ENCODE measurements at regions not wholly inside any gene's neighbourhood (a gene's known extent, or its start where the extent isn't known, plus 50 kb on each side); places are given as distances from the start of the nearest gene placed in this dataset.
"Not testable (repeated sequence)": the region's sequence is repeated elsewhere in the genome, so short reads cannot be mapped to it uniquely, and the experiment has no call there.

- no peak for TF ChIP-seq CTCF (IDR thresholded peaks at IDR 0.05; ENCODE audit: low read depth, low read length)
- no peak overlapping the region for H3K4me3 ChIP-seq (ENCODE audit: low read depth, low read length)
Observed at GRCh38 chr3:75193797-75194196, 470.3 kb upstream of the FRG2C start.

DNA sequence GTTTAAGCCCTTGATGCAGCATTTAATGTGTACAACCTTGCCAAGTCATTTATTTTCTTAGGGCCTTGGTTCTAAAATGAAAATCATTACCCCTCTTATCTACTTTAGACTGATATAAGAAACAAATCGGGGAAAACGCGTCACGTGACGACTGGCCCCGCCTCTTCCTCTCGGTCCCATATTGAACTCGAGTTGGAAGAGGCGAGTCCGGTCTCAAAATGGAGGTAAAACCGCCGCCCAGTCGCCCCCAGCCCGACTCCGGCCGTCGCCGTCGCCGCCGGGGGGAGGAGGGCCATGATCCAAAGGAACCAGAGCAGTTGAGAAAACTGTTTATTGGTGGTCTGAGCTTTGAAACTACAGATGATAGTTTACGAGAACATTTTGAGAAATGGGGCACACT is 449.8 kb upstream of the FRG2C start:
- not testable (repeated sequence) for H3K4me3 ChIP-seq (ENCODE audit: low read depth, low read length)

DNA sequence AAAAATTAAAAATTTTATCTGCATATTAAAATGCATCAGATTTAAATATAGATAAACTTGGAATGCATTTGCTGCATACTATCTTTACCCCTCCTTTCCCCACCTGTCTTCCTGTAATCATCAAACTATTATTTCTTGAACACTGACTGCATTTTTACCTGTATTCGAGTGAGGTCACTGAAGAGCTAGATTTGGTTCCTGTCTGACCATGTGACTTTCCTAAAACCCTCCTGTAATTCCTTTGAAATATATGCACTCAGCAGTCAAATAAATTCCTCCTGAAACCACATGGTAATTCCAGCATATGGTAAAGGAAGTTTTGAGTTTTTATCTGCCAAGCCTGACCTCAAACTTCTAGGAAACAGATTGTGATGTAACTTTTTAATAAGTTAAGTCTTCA is 445.6 kb upstream of the FRG2C start:
- H3K4me3 ChIP-seq (ENCODE audit: low read depth, low read length): no peak overlapping the region
- TF ChIP-seq CTCF (IDR thresholded peaks at IDR 0.05; ENCODE audit: low read depth, low read length): no peak

GRCh38 chr3:75220932-75221331 is 443.2 kb upstream of the FRG2C start:
- no peak for TF ChIP-seq CTCF (IDR thresholded peaks at IDR 0.05; ENCODE audit: low read depth, low read length)
- no peak overlapping the region for H3K4me3 ChIP-seq (ENCODE audit: low read depth, low read length)

DNA sequence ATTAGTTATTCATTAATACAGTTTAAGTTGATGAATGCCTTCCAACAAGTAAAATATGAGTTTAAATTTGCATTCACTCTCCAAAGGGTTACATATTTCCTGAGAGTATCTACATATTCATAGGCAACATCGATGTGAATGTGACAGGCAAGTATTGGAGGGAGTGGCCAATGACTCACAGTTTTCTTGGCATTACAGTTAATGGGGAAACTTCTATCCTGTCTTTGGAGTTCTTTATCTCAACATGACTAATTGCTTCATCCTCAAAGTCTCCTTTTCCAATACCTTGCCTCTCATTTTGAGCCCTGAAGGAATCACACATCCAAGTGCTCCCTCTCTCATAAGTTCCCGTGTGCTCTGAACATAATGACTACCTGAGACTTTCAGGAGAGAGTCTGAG is 439.7 kb upstream of the FRG2C start:
- TF ChIP-seq CTCF (IDR thresholded peaks at IDR 0.05; ENCODE audit: low read depth, low read length): no peak
- no peak overlapping the region for H3K4me3 ChIP-seq (ENCODE audit: low read depth, low read length)

- no peak for TF ChIP-seq CTCF (IDR thresholded peaks at IDR 0.05; ENCODE audit: low read depth, low read length)
- H3K4me3 ChIP-seq (ENCODE audit: low read depth, low read length): no peak overlapping the region
Observed at GRCh38 chr3:75232216-75232615, 431.9 kb upstream of the FRG2C start.

DNA sequence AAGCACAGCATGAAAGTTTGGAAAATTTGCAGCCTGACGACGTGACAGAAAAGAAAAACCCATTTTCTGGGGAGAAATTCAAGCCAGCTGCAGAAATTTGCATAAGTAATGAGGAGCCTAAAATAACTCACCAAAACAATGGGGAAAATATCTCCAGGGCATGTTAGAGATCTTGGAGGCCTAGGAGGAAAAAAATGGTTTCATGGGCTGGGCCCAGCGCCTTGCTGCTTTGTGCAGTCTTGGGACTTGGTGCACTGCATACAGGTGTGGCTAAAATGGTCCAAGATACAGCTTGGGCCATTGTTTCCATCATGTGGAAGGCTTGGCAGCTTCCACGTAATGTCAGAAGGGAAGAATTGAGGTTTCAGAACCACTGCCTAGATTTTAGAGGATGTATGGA is 428.5 kb upstream of the FRG2C start:
- TF ChIP-seq CTCF (IDR thresholded peaks at IDR 0.05; ENCODE audit: low read depth, low read length): no peak
- no peak overlapping the region for H3K4me3 ChIP-seq (ENCODE audit: low read depth, low read length)

DNA sequence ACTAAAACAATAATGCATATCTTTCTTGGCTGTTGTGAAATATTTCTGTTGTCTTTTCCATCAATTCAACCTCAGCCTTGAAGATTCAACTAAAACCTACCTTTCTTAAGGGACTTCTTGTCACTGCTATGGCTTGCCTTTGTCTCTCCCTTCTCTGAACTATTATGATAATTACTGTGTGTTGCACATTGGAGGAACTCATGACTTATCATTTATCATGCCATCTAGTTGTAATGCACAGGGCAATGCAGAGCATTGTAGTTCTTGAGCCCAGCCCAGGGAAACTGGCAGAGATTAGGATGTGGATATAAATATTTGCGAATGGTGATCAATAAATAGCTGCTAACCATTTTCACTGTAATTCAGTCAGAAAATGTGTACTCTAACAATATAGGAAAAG is 427.1 kb upstream of the FRG2C start:
- TF ChIP-seq CTCF (IDR thresholded peaks at IDR 0.05; ENCODE audit: low read depth, low read length): no peak

More for the DNA sequence above, 427.1 kb upstream of the FRG2C start:
- H3K4me3 ChIP-seq (ENCODE audit: low read depth, low read length): no peak overlapping the region

Data from WI38 (cell line).